ENCODE measurements at regions not wholly inside any gene's neighbourhood (a gene's known extent, or its start where the extent isn't known, plus 50 kb on each side); places are given as distances from the start of the nearest gene placed in this dataset.

DNA sequence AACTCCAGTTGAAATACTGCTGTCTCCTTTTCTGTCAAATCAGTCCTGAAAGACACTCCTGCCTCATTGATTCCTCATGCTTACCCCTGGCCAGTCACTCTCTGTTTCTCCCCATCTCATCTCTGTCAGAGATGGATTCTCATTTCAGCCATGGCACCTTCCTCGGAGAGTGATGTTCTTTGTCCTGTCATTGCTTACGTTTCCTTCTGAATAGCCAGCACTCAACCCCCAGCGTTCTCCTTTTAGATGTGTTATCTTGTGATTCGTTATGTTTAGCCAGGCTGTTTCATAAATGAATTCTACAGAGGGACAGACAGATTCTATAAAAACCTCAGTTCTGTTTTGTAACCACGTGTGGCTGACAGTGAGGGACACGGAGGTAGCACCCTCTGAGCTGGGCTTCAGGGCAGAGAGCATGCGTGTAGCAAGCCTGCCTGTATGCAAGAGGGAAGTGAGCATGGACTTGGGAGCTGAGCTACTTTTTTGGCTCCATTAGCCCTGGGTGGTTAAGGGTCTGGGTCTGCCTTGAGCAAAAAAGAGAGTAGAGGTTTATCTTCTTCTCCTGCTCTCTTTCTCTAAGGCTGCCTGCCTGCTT is 354.6 kb downstream of the DDX10 start:
- TF ChIP-seq CTCF (IDR thresholded peaks at IDR 0.05) (no peak), POLR2A (IDR thresholded peaks at IDR 0.05) (no peak)

Data from adrenal gland (tissue), 5 donors.